H7 (cell line): ENCODE measurements at regions not wholly inside any gene's neighbourhood (a gene's known extent, or its start where the extent isn't known, plus 50 kb on each side); places are given as distances from the start of the nearest gene placed in this dataset.

ENCODE experiments used
- DNase-seq: peaks from one replicate; pipeline ENCODE4 v3.0.0; 2012
- H3K27me3 ChIP-seq: 2 replicates; pipeline ENCODE4 v1.6.0; 2011; ENCODE audit warnings: mild to moderate bottlenecking, low read length; ENCODE audit not compliant: control insufficient read depth, insufficient read depth
- H3K36me3 ChIP-seq: replicated peaks from 2 replicates; pipeline ENCODE4 v1.5.1; 2011; ENCODE audit warnings: low read length; ENCODE audit not compliant: control insufficient read depth, insufficient read depth
- H3K4me3 ChIP-seq: 2 replicates; pipeline ENCODE4 v1.5.1; 2011; ENCODE audit warnings: low read depth, mild to moderate bottlenecking, control low read depth, low read length, moderate library complexity; ENCODE audit not compliant: insufficient read depth

DNA sequence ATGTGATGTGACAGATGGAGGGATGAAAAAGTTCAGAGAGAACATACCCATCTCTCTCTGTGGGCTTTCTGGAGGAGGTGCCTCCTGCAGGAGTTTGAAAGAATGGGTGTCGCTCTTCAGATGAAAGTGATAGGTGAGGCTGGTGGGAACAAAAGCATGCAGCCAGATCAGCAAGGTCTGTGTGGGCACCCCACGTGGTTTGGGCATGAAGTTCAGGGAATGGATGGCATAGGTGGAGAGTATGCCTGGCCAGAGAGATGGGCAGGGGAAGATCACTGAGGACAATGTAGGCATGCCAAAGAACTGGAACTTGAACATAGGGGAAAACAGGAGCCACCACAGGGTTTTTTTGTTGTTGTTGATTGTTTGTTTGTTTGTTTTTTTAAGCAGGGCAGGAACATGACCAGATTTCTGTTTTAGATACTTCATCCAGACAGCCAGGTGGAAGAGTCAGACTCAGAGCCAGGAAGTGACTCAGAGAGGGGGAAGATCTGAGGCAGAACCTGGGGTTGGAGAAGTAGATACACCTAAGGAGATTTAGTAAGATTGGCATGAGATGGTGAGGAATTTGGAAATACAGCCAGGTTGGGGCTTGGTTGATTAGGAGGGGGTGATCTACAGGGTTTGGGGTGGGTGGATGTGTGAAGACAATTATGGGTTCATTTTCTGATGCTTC, 64.8 kb upstream of the CLSTN2 start:
- Histone ChIP-seq H3K27me3 (no peaks in the 10 kb centered on the region), H3K36me3 (no peaks in the 10 kb centered on the region), H3K4me3 (no peak overlapping the region)
- DNase-seq, result no peak

DNA sequence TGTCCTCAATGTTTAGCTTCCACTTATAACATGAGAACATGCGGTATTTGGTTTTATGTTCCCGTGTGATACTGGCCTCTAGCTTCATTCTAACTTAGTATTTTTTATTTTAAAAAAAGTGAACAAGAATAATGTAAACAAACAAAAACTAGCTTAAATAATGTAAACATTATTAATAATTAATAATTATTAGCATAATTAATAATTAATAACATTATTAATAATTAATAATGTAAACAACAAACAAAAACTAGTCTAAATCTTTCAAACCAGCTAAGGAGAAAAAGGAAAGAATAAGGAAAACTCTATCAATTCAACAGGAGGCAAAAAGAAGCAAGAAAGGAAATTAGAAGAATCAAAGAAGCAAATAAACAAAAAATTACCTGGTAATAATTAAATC, 66.2 kb upstream of the CLSTN2 start:
- no peak for DNase-seq
- no peaks in the 10 kb centered on the region for H3K27me3 ChIP-seq
- H3K4me3 ChIP-seq, result no peak overlapping the region

GRCh38 chr3:139848660-139849059, 86.3 kb upstream of the CLSTN2 start:
- DNase-seq, result no peak
- Histone ChIP-seq H3K36me3 (no peaks in the 10 kb centered on the region), H3K27me3 (no peaks in the 10 kb centered on the region), H3K4me3 (no peak overlapping the region)

More for the DNA sequence above, 66.2 kb upstream of the CLSTN2 start:
- H3K36me3 ChIP-seq, result no peaks in the 10 kb centered on the region

DNA sequence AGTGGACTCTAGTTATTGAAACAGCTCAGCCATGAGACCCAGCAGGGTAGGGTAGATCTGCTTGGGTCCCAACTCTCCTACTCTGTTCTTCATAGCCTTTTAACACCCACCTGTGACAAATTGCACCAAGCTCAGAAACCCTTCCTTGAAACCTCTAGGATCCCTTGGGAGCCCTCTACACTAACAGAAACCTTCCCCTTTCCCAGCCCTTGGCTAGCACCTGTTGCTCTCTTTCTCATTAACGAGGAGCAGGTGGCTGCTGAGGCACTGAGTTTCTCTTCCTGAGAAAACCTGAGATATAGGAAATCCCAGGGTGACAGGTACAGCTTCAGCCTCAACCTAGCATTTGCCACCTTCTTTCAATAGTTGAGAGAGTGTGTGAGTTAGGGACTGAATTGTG, 88.3 kb upstream of the CLSTN2 start:
- H3K27me3 ChIP-seq, result no peaks in the 10 kb centered on the region
- no peak overlapping the region for H3K4me3 ChIP-seq
- H3K36me3 ChIP-seq, result no peaks in the 10 kb centered on the region
- DNase-seq, result no peak

DNA sequence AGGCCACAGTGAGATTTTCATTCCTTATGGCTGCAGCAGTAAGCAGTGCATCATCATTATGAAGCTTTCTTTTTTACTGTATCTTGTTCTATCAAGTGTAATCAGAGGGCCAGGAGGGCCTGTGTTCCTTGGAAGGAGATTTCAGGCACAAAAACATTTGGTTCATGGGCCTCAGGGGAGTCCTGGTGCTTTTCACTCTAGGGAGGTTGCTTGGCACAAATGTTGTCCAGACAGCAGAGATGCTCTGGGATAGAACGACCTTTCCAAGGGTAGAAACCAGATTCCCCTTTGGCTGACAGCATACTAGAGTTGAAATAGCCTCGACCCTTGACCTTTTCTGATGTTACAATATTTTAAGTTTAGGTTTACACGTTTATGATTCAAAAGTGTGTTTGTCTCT, 95.3 kb upstream of the CLSTN2 start:
- H3K36me3 ChIP-seq, result no peaks in the 10 kb centered on the region
- no peaks in the 10 kb centered on the region for H3K27me3 ChIP-seq
- DNase-seq, result no peak
- H3K4me3 ChIP-seq, result no peak overlapping the region

GRCh38 chr3:139839014-139839413, 96.0 kb upstream of the CLSTN2 start:
- H3K27me3 ChIP-seq, result no peaks in the 10 kb centered on the region
- DNase-seq, result no peak
- H3K36me3 ChIP-seq, result no peaks in the 10 kb centered on the region
- H3K4me3 ChIP-seq, result no peak overlapping the region

DNA sequence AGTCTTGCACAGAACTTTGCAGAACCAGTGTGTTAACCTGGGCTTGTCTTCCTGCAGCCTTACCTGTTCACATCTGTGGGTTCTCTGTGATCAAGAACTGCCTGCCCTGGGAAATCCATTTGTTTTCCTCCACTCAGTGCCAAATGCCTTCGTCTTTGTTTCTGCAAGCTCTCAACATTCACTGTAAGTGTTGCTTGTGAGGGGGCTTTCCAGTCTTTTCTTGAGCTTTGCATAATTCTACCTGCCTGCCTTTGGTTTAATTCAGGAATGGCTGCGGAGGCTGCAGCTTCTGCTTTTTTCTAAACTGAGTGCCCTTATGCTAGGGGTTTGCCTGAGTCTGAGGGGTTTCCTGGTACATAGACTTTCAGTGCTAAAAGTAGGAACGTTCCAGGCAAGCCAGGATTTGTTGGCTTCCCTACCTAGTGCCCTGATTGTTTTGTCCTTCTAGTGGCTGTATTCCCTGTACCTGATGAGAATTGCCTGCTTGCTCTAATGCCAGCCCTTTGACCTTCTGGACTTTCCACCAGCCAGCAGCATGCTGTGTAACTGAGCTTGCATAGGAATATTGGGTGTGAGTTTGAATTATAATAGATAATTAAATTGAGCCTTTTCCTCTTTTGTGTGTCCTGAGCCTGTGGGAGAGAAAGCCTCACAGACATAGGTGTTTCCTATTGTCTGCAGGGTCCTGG, 96.6 kb upstream of the CLSTN2 start:
- no peaks in the 10 kb centered on the region for H3K36me3 ChIP-seq
- no peak overlapping the region for H3K4me3 ChIP-seq
- DNase-seq, result peak; percentile 19
- no peaks in the 10 kb centered on the region for H3K27me3 ChIP-seq

DNA sequence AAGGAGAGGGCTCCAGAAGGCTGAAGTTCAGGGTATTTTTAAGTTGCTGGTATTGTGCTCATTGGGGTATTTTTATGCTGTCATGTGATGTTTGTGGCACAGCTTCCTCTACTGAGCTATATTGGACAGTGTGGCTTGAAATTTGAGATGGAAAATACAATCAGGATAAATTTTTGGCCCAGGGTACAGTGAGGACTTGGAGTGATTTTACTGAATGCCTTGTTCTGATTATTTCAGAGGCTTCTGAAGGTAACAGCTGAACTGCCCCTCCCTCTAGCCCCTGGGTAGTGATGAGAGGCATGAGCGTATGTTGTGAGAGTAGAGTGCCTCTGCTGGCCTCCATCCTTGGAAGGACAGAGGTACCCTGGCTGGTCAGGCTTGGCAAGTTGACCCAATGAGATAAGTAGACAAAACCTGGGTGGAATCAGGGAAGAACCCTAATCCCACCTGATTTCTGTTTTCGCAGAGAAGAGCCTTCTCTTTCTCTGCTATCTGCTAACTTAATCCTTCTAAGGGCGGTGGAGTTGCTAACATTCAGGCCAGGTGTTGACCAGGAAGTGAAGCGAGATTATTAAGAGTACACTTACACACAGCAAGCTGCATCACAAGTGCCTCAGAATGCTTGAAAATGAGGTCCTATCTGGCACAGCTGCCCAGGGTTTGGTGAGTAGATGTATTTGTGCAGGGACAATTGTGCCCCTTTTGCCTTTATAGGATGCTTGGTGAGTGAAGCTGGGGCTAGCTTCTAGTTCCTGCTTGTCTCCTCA, 98.1 kb upstream of the CLSTN2 start:
- no peak overlapping the region for H3K4me3 ChIP-seq
- H3K27me3 ChIP-seq, result no peaks in the 10 kb centered on the region
- H3K36me3 ChIP-seq, result no peaks in the 10 kb centered on the region
- DNase-seq, result no peak

DNA sequence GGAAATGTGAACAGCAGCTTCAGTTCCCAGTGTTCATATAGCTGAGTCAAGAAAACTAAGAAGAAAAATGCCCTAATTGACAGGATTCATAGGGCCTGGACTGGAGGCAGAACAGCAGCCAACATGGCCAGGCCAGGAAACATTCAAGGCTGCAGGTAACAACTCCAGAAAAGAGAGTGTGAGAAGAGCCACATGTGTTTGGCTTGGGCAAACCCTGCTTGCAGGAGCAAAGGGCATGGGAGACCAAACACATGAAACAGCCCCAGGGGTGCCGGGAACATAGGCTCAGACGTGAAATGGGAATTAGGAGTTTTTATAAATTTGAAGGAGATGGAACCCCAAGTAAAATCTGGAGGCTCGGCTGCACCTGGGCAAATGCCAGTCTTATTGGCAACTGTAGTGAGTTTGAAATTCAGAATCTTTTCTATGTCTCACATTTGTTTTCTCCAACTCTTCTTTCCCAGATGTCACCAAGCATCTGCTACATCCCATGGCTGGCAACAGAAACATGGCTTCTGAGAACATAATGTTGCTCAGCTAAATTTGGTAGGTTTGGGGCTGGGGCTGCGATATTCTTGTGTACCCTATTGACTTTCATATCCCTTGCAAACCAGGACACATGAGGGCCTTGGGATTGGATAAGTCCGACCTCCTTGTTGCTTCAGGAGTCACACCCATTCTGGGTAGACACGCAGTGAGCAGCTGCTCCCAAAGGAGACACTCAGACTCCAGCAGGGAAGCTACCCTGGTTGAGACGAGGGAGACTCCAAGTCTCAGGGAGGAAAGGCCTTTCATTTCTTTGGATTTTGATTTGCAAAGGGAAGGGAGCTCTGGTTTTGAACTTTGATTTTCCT, 98.9 kb upstream of the CLSTN2 start:
- Histone ChIP-seq H3K27me3 (no peaks in the 10 kb centered on the region), H3K4me3 (no peak overlapping the region), H3K36me3 (no peaks in the 10 kb centered on the region)
- DNase-seq, result no peak

GRCh38 chr3:139832998-139833397, 102.0 kb upstream of the CLSTN2 start:
- no peak overlapping the region for H3K4me3 ChIP-seq
- no peaks in the 10 kb centered on the region for H3K27me3 ChIP-seq
- H3K36me3 ChIP-seq, result no peaks in the 10 kb centered on the region
- DNase-seq, result no peak

GRCh38 chr3:139830817-139831216, 104.2 kb upstream of the CLSTN2 start:
- Histone ChIP-seq H3K4me3 (no peak overlapping the region), H3K36me3 (no peaks in the 10 kb centered on the region), H3K27me3 (no peaks in the 10 kb centered on the region)
- no peak for DNase-seq

- DNase-seq, result no peak
- Histone ChIP-seq H3K4me3 (no peak overlapping the region), H3K27me3 (no peaks in the 10 kb centered on the region), H3K36me3 (no peaks in the 10 kb centered on the region)
Measured at GRCh38 chr3:139827833-139828232, 107.2 kb upstream of the CLSTN2 start.

DNA sequence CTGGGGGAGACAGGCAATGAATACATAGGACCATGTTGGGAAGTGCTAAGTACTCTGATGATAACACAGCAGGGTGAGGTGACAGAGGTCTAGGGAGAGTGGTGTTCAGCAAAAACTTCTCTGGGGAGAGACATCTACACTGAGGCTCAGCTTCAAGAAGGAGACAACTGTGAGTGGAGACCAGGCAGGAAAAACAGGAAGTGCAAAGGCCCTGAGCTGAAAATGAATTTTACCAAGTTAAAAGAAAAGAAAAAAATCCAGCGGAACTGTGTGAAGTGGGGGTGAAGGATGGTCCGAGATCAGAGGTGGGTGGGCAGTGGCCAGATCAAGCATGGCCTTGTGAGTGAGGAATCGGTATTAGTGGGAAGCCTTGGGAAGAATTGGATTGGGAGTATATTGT, 110.1 kb upstream of the CLSTN2 start:
- H3K36me3 ChIP-seq, result no peaks in the 10 kb centered on the region
- no peak for DNase-seq
- no peak overlapping the region for H3K4me3 ChIP-seq
- H3K27me3 ChIP-seq, result no peaks in the 10 kb centered on the region

DNA sequence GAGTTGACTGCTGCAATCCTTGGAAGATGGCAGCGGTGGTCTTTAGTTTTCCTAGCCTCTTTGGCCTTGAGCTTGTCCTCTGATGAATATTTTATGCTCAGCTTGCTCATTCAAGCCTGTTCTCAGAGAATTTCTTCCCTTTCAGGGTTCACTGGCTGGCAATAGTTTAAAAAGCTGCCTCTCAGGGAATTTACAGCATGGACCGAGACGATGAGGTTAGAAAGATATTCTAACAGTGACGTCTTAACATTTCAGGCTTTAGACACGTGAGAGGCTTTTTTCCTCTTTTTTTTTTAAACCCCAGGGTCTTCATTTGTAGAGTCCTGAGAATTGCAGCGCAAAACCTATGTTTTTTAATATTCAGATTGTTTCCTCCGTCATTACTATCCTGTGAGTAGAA, 120.3 kb upstream of the CLSTN2 start:
- DNase-seq, result no peak
- Histone ChIP-seq H3K36me3 (no peaks in the 10 kb centered on the region), H3K27me3 (no peaks in the 10 kb centered on the region), H3K4me3 (no peak overlapping the region)
